Suprapubic skin (tissue), 4 donors: ENCODE measurements at regions not wholly inside any gene's neighbourhood (a gene's known extent, or its start where the extent isn't known, plus 50 kb on each side); places are given as distances from the start of the nearest gene placed in this dataset.

Experiments
- CTCF ChIP-seq, 2 donors: fragments of 200-600 bp in 1 of 2; fragments of 450-650 bp in 1 of 2; sonication (generic) in 1 of 2; IDR thresholded peaks; one replicate each; pipeline ENCODE4 v1.5.1; 2016 to 2019; ENCODE audit warnings: antibody characterized with exemption in 2 of 2, mild to moderate bottlenecking in 1 of 2, moderate library complexity in 1 of 2
- EP300 ChIP-seq: sonication (generic); formaldehyde crosslinking; IDR thresholded peaks from one replicate; pipeline ENCODE4 v1.6.1; 2017; ENCODE audit warnings: antibody characterized with exemption
- POLR2A ChIP-seq, 2 donors: fragments of 450-650 bp; IDR thresholded peaks; one replicate each; pipeline ENCODE4 v1.6.1; 2017; ENCODE audit warnings: antibody characterized with exemption in 2 of 2, mild to moderate bottlenecking in 2 of 2, moderate library complexity in 2 of 2
- POLR2AphosphoS5 ChIP-seq, 3 donors: sonication (generic); formaldehyde crosslinking; IDR thresholded peaks; one replicate each; pipeline ENCODE4 v1.6.1; 2017; ENCODE audit warnings: antibody characterized with exemption in 3 of 3

- TF ChIP-seq POLR2A (IDR thresholded peaks at IDR 0.05) (no peak), POLR2AphosphoS5 (IDR thresholded peaks at IDR 0.05) (no peak), EP300 (no peak), CTCF (IDR thresholded peaks at IDR 0.05) (no peak)
Observed at GRCh38 chr2:39570614-39571013, 95.1 kb upstream of the TMEM178A start.
